HG02943 (cell line): ENCODE measurements at regions not wholly inside any gene's neighbourhood (a gene's known extent, or its start where the extent isn't known, plus 50 kb on each side); places are given as distances from the start of the nearest gene placed in this dataset.

Experiments used
- ATAC-seq: cut with Tn5 transposase; IDR thresholded peaks from one replicate; pipeline ENCODE4 v1.9.1; 2021; ENCODE audit warnings: mild to moderate bottlenecking, low read depth, moderate library complexity; ENCODE audit not compliant: unreplicated experiment

DNA sequence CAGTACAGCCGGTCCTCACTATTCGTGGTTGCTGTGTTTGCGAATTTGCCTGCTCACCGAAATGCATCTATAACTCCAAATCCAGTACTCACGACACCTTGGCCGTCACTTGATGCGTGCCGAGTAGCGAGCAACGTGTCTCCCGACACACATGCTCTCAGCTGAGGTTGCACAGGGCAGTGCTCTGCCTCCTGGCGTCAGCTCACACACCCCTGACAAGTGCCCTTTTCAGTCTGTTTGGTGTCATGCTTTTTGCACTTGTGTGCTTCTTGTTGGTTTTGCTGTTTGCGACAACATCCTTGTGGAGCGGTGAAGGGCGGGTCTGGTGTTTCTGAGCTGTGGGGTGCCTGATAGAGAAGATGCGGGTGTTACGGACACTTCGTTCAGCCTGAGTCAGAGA is 110.4 kb upstream of the RFLNA start:
- ATAC-seq: no peak

DNA sequence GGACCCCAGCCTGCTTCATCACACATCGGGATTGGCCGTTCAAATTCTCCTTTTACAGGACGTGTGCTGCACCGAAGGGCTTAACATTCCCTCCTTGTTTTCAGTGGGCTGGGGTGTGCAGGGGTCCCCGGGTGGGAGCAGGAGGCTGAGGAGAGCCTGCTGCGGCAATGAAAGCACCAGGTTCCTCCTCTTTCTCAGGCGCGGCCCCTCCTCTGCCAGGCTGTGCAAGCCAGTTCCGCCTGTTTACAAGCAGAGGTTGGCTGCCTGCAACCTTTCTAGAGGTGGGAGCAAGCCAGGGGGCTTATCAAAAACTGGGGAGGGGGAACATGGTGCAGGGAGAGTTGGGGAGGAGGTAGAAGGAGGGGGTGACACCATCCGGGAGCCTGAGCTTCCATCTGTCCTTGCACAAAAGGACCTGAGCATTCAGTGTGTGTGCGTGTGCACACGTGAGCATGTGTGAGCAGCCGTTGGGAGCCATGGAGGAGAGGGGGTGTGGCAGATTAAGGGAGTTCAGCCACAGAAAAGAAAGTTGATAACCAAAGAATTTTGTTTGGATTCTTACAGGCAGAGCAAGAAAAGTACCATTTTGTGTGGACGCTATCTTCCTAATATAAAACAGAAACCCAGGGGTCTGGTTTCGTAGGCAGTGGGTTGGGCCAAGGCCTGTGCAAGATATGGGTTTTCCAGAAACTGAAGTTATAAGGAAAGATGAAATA is 108.8 kb upstream of the RFLNA start:
- ATAC-seq: no peak

DNA sequence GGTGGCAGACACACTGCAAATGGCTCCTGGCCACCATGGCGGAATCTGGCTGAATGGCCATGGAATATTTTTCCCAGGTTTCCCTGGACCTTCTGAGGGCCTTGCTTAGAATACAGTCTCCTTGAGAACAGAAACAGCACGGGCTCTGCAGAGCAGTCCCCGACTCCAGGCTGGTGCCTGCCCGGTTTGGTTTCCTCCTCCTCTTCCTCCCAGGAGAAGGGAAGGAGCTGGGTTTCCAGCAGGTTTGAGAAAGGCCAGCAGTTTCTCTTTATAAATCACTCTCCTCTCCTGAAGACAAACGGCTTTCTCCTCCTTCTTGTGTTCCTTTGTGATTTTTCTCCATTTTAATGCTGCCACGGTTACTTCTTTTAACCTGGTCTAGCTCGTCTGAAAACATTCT is 106.8 kb upstream of the RFLNA start:
- no peak for ATAC-seq

DNA sequence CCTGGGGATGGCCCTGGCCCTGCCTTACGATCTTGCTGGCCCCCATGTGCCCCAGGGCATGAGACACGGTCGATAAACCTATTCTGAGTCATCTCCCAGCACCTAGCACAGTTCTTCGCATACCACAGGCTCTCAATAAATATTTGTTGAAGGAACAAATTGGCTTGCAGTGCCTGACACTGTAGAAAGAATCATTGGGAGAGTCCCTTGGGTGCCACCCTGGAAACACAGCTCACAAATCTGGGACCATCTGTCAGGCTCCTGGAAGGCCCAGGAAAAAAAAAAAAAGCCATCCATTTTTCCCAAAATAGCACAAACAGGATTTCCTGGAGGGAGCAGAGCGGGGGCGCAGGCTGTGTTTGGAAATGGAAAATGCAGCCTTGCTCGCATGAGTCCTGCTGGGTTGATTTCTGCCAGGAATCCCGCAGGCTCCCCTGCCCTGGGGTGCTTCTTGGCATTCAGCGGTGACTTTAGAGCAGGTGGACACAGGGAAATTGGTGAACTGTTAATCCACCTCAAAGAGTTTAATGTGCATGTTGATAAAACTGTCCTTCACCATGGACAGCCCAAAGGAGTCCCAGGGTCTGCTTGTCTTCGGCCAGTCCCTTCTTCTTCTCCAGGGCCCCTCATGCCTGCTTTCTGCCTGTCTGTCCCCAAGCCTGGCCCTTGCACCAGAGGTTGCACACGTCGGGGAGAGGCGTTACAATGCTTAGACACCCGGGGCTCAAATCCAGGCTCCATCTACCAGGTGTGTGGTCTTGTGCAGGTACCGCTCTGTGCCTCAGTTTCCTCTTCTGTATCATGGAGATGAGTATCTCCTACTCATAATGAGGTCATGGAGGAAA is 106.1 kb upstream of the RFLNA start:
- no peak for ATAC-seq

DNA sequence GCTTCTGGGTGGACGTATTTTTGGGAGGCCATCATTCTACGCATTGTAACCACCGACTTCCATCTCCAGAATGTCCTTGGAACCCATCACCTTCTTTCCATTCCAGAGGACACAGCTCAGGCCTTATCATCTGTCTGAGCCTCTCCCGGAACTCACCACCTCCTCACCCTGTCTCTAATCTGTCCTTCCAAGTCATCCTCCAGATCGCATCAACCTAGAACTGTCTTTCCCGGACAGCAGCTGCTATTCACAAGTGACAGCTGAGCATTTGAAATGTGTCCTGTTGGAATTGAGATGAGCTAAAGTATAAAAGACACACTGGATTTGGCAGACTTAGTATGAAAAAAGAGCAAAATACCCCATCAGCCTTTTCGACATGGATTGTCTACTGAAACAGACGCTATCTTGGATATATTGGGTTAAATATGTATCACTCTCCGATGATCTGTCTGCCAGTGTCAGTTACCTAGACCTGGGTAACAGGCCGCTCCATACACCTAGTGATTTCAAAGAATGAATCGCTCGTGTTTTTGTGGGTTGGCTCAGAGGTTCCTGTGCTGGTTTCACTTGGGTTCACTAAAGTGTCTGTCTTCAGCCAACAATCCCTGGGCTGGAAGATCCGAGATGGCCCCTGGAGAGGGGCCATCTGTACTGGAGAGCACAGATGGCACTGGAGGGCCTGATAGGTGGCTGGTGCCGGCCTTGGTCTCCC is 104.4 kb upstream of the RFLNA start:
- ATAC-seq: no peak

DNA sequence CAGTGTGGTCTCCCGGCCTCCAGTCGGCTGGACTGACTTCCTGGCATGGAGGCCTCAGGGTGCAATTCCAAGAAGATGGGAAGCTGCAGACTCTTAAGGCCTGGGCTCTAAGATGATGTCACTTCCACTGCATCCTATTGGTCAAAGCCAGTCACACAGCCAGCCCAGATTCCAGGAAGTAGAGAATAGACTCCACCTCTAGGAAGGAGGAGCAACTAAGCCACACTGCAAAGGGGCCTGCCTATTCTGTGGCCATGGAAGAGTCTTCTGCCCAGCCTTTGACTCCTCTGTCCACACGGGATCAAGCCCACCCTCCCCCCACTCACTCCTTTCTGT is 103.9 kb upstream of the RFLNA start:
- no peak for ATAC-seq

DNA sequence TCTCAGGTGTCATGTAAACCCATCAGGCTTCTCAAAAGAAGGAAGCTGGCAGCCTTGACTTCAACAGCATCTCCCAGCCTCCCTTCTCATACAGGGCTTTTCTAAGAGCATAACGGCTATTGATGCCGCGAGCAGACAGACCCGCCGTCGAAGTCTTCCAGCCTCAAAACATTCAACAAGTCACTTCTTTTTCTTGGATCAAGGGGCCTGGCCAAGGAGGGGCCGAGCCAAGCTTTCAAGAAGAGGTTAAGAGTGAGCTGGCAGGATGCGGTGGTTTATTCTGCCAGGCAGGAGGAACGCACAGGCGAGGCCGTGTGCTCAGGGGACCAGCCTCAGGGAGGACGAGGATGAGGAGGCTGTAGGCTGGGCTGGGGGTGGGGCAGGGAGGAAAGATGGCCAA is 102.9 kb upstream of the RFLNA start:
- ATAC-seq: no peak

DNA sequence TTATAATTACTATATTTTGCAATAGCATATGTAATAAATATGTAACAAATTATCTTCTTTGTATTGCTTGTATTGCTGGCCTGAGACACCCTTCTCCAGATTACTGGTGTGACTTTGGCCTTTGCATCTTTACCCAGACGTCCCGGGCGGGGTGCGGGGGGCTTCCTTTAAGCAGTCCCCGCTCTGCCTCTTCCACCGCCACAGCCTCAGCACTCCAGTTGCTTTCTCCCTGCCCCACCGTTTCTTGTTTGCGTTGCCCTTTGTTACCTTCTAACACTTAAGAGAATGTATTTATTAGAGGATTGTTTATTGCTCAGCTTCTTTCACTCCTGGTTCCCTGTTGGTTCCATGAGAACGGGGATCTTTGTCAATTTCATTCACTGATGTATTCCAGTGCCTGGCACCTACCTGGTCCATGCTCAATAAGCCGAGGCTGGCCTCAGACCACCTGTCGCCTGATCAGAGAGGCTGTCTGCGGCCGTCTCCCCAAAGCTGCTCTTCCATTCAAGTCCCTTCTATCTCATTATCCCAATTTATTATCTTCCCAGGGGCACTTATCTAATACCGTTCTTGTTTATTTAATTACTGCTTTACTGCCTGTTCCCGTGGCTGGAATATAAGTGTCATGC is 100.5 kb upstream of the RFLNA start:
- no peak for ATAC-seq

DNA sequence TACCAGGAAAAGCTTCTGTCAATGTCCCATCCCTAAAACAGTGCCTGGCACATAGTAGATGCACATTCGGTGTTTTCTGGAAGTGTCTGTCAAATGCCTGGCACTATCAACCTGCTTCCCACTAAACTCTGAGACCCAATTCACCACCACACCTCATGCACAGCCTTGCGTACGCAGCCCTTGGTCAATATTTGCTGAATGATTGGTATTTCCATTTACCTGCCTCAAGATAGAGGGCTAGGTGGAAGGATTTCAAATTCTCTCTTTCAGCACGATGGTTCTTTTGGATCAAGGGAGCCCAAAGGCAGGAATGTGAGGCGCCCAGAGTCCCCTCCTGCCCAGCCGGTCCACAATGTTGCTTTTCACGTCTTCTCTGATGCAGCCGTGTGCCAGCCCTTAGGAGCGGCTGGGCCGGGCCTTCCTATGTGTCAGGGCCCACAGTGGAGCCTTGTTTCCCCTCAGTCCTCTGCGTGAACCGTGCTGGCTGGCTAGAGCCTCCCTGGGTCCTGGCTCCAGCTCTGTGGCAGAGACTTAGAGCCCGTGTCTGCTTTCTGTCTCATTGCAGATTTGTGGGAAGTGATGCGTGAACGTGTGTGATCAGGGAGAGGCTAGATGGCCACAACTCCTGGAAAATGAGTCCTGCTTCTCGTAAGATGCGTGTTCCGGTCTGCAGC is 99.9 kb upstream of the RFLNA start:
- ATAC-seq: no peak

DNA sequence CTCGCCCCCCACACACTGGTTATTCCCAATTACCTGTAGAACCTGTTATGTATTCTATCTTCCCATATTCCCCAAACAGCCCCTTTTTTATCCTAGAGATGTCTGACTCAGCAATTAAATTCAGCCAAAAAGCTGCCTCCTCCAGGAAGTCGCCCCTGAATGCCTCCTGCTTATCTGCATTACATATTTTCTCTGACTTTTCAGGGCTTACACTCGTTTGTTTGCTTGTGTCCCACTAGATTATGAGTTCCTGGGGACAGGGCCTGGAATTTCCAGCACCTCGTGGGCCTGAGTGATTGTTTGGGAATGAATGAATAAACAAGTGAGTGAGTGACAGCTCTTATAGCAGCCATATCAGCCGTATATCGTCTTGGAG is 99.3 kb upstream of the RFLNA start:
- no peak for ATAC-seq

DNA sequence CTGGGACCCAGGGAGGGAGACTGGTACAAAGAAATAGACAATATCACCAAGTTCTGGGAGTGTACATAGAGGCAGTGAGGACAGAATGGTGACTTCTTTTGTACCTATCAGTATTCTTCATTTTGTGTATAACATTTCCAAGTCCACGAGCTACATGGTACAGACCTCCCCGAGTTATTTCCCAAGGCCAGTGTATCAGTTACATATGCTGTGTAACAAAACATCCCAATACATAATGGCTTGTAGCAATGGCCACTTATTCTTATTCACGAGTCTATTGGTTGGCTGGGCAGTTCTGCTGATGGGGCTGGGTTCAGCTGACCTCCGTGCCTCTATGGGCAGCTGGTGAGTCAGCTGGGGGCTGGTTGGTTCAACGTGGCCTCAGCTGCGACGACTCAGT is 98.7 kb upstream of the RFLNA start:
- no peak for ATAC-seq

DNA sequence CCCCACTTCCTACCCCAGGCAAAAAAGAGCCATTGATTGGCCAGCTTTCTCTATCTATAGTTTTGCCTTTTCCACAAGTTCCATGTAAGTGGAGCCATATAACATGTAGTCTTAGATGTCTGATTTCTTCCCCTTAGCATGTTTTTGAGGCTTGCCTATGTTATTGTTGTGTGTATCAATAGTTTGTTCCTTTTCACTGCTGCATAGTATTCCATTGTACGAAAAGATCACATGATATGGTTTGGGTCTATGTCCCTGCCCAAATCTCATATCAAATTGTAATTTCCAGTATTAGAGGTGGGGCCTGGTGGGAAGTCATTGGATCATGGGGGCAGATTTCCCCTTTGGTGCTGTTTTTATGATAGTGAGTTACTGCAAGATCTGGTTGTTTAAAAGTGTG is 93.6 kb upstream of the RFLNA start:
- ATAC-seq: no peak

DNA sequence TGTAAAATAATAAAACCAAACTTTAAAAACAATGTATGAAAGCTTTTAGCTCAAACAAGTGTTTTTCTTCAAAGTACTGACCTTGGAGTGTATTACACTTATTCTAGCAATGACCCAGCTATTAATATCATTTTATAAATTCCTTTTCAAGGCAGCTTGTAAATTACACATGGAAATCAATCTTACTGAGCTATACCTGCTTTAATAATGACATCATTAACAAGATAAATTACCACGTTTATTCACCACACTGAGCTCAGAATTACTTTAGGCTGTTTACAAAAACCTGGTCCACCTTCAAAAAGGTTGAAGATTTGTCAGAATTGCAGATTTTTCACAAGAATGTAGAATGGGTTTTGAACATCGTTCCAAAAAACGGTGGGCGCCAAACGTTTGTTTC is 91.7 kb upstream of the RFLNA start:
- no peak for ATAC-seq

DNA sequence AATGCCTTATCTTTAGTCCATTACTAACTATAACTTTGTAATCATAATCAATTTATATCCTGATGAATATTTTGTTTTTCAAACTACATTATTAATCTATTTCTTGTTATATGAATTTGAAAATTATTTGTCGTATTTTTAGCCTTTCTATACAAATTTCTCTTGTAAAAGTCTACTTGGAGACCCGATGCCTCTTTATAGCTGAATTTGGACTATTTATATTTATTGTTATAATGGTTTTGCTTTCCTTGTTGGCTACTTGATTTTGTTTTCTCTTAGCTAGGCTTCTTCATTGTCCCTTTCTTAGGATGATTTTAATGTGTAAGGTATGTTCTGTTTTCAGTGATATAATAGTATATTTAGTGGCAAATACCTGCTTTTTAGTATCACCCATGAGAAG is 89.5 kb upstream of the RFLNA start:
- ATAC-seq: no peak

DNA sequence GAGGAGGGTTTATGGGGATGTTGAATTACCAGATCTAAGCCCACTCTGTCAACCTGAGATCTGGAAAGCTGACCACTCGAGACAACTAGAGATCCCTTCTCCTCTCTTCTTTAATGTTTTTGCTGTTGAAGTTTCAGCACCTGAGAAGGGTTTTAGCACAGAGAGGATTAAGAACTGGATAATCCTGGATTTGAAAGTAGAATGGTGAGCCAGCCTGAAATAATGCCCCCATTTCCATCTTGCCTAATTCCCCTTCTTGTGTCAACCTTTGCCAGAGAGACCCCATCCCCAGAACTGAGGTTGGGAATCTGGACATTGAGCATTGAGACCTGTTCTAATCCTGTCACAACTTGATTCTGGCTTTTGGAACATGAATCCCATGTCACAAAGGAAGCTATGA is 87.8 kb upstream of the RFLNA start:
- no peak for ATAC-seq

DNA sequence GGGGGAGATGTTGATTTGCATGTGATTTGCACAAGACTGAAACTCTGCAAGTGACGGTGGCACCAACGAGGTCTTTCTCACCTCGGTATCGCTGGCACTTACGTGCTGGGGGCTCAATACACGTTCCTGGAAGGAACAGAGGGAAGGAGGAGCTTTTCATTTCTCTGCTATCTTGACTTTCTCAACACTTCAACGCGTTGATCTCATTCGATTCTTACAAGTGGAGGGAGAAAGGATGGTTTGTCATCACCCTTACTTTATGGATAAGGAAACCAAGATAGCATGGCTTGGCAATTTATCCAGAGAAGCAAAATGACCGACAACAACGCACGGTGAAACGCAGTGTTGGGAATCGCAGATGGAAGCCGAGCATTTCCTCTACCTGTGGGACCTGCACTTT is 87.3 kb upstream of the RFLNA start:
- no peak for ATAC-seq

DNA sequence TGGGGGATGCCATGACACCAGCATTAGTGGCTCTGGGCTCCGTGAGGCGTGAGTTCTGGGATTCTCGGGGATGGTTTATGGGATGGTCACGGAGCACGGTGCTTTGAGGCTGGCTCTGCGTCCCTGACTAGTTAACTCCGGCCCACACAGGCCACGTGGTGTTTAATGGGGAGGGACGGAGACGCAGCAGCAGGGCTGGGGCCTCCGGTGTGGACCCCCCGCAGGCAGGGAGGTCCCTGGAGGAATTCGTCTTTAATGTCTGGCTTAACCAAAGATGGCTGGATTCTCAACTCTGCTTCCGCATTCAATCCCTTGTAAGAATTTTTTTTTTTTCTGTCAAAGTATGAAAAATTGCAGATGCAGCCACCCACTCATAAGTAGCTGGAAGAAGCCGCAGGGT is 86.4 kb upstream of the RFLNA start:
- no peak for ATAC-seq

DNA sequence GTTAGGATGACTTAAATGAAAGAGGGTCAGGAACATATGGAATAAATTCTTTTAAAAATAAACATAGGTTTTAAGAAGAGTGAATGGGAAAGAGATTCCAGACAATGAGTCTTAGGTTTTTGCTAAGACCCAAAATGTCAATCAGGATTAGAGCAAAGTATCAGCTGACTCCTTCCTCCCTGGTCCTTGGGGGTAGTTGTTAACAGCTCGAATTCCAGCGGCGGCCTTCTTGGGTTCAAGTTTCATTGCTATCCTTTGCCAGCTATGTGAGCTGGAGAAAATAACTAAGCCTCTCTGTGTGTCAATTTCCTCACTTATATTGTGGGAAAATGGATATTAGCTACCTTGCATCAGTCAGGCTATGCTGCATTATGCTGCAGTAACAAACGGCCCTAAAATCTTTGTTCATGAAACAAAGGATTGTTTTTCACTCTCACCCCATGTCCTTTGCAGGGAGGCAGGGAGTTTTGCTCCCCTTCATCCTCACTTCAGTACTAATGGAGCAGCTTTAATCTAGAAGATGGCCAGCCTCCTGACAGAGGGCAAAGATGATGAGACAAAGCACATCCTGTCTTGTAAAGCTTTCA is 83.8 kb upstream of the RFLNA start:
- no peak for ATAC-seq

DNA sequence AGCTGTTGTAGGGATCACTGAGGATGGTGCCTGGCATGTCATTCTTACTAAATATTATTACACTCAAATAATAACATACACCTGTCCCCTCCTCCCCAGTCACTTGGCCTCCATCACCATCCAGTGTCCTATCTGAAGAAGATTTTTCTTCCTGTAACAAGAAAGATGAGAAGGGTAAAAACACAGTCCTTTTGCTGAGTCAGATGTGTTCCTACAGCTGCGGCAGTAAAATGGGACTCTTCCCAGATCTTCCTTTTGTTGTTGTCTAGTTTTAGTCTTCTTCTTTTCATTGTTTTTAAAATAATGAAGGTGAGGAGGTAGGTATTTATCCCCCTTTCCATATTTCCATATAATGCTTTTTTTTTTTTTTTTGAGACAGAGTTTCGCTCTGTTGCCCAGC is 83.1 kb upstream of the RFLNA start:
- ATAC-seq: no peak

DNA sequence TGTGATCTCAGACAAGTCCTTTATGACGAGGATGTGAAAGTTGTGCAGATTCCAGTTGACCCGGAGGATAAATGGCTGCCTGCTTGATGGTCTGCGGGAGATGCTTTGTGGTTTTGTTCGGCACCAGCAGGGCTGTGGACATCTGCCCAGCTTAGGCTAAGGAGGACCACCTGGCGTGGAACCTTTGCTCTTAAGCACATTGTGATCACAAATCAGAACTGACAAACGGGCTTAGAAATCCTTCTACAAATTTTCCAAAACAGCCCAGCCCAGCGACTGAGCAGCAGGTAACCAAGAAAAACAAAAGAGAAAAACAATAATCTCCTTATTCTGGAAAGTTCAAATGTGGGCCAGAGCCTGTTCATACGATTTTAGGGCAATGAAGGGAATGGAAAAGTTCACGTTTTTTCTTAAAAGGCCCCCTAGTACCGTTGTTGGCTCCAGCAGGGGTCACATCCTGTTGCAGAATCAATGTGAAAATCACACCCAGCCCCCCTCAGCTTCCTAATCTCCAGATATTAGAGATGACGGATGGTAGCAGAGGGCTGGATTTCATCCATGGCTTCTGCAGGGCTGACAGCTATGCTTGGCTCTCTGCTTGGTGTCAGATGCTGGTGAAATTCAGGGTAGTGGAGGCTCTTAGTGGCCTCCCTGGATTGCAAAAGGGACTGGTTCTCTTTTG is 81.1 kb upstream of the RFLNA start:
- no peak for ATAC-seq
